Activated CD8-positive, alpha-beta memory T cell treated with anti-CD3 and anti-CD28 coated beads for 36 hours (primary cell): ENCODE measurements at regions not wholly inside any gene's neighbourhood (a gene's known extent, or its start where the extent isn't known, plus 50 kb on each side); places are given as distances from the start of the nearest gene placed in this dataset.

Source experiments
- CTCF ChIA-PET: fragments of 350-600 bp; sonication (Branson Sonifier 250); formaldehyde crosslinking; loops from one replicate; lab custom pipeline; 2021; ENCODE audit warnings: antibody characterized with exemption; lab: Charles Lee
- POLR2A ChIA-PET: fragments of 350-600 bp; sonication (Branson Sonifier 250); formaldehyde crosslinking; loops from one replicate; lab custom pipeline; 2021; ENCODE audit warnings: antibody characterized with exemption; lab: Charles Lee

DNA sequence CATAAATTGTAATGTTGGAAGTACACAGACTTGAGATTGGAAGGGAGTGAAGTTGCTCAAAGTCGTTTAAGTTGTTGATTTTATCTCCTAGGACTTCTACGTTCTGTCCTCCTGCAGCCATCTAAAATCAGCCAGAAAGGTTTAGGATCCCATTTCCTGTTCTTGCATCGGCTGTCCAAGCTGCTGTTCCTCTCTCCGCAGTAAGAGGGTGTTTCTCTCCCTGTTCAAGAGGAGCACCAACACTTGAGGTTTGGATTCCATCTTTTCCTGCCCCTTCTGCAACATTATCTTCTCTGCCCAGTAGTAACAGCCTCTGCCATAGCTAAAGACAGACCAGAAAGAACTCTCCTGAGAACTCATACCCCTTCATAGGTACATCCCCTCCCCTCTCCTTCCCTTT, 373.4 kb downstream of the GADD45G start:
- ChIA-PET POLR2A (no interaction called here), CTCF (no interaction called here)

DNA sequence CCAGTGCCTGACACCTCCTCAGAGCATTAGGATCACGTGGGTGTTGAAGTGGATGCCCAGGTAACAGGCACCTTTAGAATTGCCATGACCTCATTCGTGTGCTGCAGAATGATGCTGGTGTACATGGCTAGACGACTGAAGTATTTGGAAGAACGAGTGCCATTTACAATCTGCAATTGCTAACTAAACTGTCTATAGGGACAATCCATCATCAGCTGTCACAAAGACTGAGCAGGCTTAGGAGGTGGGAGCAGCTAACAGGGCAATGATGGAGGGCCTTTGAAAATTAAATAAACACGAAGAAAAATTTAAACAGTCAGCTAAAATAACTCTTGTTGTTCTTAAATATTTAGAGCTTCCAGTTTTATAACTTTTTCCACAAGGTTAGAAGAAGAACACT, 375.8 kb downstream of the GADD45G start:
- CTCF ChIA-PET, result no interaction called here
- POLR2A ChIA-PET, result no interaction called here

DNA sequence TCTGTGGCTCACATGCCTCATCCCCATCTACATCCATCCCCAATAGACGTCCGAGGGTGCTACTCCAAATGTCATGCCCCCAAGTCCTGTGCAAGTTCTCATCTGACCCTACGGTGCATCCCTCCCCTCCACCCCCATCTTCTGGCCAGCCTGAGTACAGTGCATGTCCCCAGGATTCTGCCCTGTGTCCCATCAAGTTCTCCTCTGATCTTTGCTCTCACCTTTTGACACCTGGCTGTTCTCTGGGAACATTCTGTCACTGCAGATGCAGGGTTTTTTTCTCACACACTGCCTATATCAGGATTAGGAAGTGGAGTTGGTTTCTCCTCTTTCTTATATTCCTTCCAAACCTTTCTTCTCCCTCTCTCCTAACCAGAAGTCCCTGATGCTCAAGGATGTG, 377.2 kb downstream of the GADD45G start:
- ChIA-PET POLR2A (no interaction called here), CTCF (no interaction called here)

DNA sequence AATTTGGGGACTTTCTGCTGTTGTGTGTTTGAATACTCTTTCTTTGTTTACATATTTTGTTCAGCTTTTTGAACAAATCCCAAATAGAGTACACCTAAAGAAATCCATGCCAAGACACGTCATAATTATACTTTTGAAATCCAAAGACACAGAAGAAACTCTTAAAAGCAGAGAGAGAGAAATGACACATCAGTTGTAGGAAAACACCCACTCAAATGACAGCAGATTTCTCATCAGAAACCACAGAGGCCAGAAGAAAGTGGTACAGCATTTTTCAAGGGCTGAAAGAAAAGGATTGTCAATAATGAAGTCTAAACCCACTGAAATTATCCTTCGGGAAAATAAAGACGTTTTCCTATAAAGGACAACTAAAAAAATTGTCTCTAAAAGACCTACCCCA, 378.6 kb downstream of the GADD45G start:
- POLR2A ChIA-PET, result no interaction called here
- CTCF ChIA-PET, result interaction anchor here (1.2 kb wide), 1 partner anchor 17 kb away, joined by 3 read pairs; no protein-coding TSS in a partner anchor

DNA sequence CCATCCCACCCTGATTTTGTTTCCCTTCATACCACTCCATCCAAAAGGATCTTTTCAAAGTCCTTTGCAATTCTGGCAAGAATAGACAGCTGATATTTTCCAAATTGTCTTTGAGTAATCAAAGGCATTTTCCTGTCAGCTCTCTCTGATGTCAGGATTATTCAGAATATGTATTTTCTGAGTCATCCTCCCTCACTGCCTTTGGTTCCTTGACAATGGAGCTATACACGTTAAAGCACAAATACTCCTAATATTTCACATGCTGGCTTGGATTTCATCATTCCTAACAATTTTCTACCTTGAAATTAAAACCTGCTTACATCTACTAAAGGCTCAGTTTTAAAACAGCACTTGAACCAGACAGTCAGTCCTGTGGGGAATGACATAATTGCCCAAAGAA, 379.4 kb downstream of the GADD45G start:
- POLR2A ChIA-PET, result interaction anchor here (1.4 kb wide), 1 partner anchor 16 kb away, joined by 6 read pairs; no protein-coding TSS in a partner anchor
- CTCF ChIA-PET, result interaction anchor here (0.8 to 1.2 kb wide), 2 partner anchors 16 to 32 kb away, joined by 3 read pairs; no protein-coding TSS in a partner anchor

DNA sequence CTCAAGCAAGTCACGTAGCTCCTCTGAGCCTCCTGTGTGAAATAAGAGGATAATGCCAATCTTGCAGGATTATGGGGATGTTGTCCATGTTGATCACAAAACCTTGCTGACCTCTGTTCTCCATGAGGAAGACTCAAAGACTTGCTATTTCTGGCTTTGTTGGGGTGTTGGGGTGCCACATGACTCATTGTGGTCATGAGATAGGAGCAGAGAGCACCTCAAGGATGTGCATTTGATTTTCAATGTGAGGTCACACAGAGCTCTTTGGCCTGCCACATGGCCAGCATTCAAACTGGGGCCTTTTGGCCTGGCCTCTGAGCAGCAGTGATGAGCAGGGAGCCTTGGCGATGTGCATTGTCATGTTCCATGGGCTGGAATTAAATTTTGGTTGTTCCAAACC, 380.3 kb downstream of the GADD45G start:
- POLR2A ChIA-PET, result interaction anchor here (1.4 kb wide), 1 partner anchor 15 kb away, joined by 6 read pairs; no protein-coding TSS in a partner anchor

DNA sequence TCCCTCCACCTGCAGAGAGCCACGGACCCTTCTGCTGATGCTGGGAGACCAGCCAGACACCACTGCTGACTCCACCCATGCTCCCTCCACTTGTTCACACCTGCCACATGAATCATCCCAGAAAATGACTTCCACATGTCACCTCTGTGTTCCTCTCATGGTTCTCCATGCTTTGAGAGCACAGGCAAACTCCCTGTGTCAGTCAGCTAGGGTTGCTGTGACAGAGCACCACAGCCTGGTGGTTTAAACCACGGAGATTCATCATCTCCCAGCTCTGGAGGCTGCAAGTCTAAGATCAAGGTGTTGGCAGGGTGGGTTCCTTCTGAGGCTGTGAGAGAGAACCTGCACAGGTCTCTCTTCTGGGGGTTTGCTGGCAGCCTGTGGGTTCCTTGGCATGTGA, 381.4 kb downstream of the GADD45G start:
- POLR2A ChIA-PET, result no interaction called here

More for the DNA sequence above, 380.3 kb downstream of the GADD45G start:
- CTCF ChIA-PET, result interaction anchor here (0.6 kb wide), 1 partner anchor 40 kb away, joined by 3 read pairs; no protein-coding TSS in a partner anchor

DNA sequence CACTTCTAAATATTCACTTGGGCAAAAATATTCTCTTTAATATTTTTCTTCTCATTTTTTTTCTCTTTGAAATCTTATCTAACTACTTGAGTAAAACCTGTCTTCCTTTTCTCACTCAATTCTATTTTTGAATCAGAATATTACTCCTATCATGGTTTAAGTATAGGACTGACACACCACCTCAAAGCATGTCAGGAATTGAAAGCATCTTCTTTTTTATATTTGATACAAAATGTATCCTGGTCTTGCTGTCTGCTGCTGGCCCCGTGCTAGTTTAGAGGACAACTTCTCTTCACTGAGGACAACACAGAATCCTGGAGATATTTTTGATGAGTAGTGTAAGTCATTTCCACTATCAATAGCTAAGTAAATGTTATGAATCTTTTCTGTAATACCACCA, 383.6 kb downstream of the GADD45G start:
- POLR2A ChIA-PET, result no interaction called here
- CTCF ChIA-PET, result interaction anchor here (1.1 kb wide), 1 partner anchor 278 kb away, joined by 3 read pairs; no protein-coding TSS in a partner anchor

More for the DNA sequence above, 381.4 kb downstream of the GADD45G start:
- CTCF ChIA-PET, result interaction anchor here (1.2 kb wide), 1 partner anchor 14 kb away, joined by 3 read pairs; no protein-coding TSS in a partner anchor

DNA sequence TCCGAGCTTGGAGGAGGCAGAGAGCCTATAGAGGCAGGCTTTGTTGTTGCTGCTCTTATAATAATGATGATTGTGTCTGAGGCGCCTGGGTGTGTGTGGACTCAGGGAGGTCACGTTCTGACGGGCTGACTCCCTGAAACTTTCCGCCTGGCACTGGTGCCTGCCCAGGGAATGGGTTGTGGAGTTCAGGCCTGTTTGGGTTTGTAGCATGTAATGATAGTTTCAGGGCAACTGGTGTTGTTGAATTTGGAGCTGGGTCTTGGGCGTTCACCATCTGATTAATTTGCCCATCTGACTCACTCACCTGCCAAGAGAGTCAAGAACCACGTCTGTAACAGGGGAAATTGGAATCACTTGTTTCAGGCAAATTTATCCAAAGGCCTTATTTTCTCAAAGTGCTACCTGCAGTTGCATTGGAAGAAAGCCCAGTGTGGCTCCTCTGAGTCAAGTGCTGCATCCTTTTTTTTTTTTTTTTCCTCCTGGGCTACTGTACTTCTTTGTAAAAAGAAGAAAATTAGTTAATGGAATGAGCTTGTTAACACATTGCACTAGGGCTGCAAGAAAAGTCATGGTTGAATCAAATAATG, 386.5 kb downstream of the GADD45G start:
- CTCF ChIA-PET, result no interaction called here
- POLR2A ChIA-PET, result no interaction called here

DNA sequence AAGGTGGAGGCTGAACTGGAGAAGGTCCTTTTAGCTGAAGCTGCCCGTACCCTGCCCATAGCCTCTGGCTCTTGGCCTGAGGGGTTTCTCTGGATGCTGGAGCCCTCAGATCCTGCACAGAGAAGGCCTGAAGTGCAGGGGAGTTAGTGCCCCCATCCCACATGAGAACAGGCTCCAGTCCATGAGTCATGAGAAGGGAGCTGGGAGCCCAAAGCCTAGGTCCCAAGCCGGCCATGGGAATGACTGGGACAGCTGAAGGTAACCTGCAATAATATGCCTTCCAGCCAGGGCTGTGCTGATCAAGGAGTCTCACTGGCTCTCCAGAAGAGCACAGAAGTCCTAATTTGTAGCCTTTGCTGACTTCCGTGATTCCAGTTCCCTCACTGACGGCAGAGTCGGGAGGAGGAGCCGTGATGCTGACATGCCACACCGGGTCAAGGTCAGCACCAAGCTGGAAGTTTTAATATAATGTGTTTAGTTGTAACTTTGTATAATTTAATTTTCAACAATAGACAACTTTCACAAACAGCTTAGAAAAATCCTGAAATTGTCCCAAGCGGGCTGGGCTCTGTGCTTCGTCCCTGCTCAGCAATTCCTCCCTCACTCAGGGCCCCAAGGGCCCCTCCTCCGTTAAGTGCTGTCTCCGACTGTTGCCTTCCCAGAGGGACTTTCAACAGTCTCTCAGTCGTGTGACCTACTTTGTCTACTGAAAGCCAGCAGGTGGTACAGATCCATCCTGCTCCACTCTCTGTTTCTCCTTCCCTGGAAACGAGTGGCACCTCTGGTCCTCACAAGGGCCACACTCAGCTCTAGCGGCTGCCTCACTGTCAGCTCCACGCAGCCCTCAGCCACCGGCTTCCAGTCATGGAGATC, 387.8 kb downstream of the GADD45G start:
- CTCF ChIA-PET, result no interaction called here

DNA sequence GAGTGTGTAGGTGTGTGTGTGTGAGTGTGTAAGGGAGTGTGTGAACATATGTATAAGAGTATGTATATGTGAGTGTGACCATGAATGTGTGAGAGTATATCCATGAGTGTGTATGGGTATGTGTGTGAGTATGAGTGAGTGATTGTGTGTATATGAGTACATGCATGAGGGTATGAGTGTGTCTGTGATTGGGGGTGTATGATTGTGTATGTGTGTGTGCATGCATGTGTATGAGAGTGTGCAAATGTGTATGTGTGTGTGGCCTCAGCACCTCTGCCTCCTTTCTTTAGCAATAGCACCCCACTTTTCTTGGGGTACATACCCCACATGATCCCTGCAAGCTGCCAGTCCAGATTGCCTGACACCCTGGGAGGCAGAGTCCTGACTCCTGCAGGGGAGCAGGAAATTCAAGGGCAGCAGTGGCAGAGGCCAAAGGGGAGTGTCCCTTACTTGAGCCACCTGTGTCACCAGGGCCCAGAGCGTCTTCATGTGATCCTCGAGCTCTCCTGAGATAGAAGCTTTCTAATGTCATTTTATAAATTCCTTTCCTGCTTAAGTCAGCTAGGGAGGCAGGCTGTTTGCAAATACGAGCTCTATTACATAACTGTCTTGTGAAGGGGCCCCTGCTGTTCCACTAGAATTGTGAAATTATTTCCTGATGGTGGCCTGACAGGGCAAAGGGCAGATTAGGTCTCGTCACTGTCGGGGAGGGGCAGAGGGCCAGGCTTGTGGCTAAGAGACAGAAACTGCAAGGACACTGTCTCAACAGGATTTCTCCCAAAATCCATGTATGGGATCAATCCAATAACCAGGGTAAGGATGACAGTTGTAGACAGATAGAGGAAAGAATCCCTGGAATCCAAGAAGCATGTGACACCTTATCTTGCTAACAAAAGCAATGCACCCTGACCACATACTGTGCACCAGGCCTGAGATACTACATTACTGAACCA, 389.1 kb downstream of the GADD45G start:
- POLR2A ChIA-PET, result no interaction called here
- CTCF ChIA-PET, result no interaction called here

More for the DNA sequence above, 387.8 kb downstream of the GADD45G start:
- POLR2A ChIA-PET, result no interaction called here

DNA sequence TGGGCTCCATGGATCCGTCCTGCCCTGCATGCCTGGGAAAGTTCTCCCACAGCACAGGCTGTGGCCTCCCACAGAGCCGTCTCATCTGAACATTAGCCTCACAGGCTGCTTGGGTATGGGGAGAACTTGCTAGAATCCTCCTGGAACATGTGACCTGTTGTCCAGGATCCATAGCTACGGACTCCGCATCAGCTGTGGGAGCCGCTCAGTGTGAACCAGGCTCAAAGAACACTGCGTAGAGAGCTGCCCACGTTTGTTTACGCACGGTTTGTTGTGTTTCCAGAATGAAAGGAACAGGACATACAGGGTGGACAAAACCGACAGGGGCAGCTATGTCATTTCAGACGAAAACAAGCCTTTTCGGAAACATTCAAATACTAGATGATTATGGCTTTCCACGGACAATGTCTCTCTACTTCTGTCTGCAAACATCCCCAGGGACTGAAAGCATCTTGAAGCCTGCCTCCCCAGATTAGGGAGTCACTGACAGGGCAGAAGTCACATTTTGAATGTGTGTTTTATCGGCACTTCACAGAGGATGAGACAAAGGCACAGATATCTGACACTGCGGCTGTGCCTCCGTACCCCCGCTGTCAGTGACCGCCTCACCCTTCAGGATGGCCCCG, 390.3 kb downstream of the GADD45G start:
- ChIA-PET CTCF (no interaction called here), POLR2A (no interaction called here)

DNA sequence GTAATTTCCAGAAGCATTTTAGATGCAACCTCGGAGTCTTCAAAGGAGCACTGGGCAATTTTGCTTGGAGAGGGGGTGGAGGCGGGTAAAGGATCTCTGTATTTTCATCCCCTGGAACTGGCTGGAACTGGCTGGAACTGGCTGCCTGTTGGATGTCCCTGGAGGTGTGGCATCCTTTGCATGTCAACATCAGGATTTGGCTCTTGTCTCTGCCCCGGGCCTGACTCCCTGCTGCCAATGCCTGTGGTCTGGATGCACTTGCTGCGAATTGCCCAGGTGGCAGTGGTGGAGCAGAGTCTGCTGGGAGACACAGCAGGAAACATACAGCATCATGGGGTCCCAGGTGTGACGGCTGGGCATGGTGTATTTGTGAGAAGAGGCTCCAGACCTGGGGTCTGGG, 391.3 kb downstream of the GADD45G start:
- CTCF ChIA-PET, result no interaction called here
- POLR2A ChIA-PET, result no interaction called here

DNA sequence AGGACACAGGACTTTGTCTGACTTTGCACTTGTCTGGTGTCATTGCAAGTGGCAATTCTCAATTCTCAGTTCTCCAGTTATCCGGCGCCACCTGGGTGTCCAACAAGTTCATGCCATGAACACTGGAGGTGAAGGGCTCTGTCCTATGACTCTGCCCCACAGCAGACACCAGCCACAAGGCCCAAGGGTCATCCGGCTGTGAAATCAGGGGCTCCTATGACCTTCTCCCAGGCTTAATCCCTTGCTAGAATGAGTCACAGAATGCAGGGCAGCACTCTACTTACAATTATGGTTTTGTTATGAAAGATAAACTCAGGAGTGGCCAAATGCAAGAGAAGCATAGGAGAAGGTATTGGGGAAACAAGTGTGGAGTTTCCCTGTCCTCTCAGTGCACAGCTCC, 392.0 kb downstream of the GADD45G start:
- ChIA-PET POLR2A (no interaction called here), CTCF (no interaction called here)

DNA sequence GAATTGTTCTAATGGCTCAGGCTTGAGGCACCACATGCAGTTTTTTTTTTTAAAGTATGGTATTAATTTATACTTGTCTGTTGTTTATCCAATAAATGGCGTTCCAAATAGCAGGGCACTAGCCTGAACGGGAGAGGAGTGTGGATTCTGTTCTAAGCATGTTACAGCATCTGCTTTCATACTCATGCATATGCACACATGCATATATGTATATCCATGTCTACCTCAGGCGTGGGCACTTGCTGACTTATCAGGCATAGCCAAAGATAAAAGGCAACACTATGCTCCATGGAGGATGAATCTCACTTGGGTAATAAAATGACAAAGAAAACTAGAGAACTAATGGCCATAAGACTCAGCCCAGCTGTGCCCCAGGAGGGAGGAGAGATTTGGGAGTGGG, 393.8 kb downstream of the GADD45G start:
- CTCF ChIA-PET, result interaction anchor here (2.7 kb wide), 1 partner anchor 29 kb away, joined by 8 read pairs; no protein-coding TSS in a partner anchor
- POLR2A ChIA-PET, result no interaction called here

DNA sequence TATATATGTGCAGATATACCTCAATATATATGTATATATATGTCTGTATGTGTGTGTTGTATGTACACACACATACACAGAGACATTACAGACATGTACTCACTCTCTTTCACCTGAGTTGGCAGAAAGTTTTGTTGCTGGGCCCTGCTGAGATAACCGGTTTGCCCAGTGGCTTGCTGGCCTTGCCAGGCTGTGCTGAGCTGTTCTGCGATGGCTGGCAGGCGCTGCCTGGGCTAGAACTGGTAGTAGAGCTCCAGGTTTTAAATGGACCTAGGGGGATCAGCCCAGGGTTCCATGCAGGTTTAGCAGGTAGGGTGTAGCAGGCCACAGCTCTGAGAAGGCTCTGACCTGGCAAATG, 394.3 kb downstream of the GADD45G start:
- ChIA-PET POLR2A (no interaction called here), CTCF (interaction anchor here (2.7 kb wide), 1 partner anchor 30 kb away, joined by 8 read pairs; no protein-coding TSS in a partner anchor)

DNA sequence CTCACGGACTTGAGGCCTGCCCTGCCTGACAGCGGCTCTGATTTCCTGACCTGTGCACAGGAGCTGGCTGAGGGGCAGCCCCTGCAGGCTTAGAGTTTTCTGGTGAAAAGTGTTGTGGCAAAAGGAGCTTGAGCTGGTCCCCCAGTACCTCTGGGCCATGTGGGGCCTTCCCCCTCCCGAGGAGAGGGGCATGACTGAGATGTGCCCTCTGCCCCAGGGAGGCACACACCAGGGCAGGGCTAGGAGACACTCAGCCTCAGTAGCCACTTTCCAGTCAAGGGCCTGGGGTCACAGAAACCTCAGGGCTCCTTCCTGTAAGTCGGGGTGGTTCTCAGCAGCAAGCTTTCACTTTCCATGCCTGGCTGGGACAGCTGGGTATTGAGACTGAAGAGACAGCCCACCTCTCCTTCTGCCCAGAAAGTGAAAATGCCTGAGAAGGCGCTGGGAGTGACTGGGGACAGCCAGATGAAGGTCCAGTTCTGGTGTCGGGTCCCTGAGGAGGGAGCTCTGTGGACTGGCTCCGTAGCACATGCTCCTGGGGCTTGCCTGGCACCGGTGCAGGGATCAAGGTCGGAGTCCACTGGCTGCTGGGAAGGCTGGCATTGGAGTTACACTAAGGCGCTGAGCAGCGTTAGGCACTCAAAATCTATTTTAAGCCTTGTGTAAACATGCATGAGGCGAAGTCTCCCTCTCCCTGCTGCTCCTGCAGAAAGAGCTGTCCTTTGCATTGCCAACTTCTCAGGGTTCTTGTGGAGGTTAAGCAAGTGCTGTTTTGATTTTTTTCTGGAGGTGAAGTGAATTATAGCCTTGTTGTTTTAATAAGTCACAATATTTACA, 394.9 kb downstream of the GADD45G start:
- CTCF ChIA-PET, result interaction anchor here (0.8 to 2.7 kb wide), 3 partner anchors 13 to 30 kb away, joined by 3 to 8 read pairs (median 3); no protein-coding TSS in a partner anchor
- POLR2A ChIA-PET, result interaction anchor here (0.6 to 1.0 kb wide), 2 partner anchors 15 to 47 kb away, joined by 3 to 6 read pairs; no protein-coding TSS in a partner anchor

DNA sequence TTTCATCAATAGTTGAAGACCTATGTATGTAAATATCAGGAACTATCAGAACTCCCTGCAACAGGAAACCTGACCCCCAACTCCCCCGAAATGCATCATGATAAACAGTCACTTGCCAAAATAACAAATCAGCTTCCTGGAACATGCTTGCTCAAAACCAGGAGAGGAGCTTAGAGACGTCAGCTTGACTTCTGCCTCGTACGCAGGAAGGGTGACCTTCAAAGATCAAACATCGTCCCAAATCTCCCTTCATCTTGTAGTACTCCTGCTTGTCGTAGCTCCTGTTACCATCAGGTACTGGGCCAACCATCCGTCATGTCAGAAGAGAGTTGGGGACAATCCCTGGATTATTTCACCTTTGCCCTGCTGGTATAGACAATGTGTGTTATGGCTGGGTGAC, 396.1 kb downstream of the GADD45G start:
- POLR2A ChIA-PET, result no interaction called here
- CTCF ChIA-PET, result interaction anchor here (1.3 kb wide), 1 partner anchor 14 kb away, joined by 3 read pairs; no protein-coding TSS in a partner anchor
